Activated CD4-positive, alpha-beta T cell treated with anti-CD3 and anti-CD28 coated beads for 1 hour (primary cell): ENCODE measurements at regions not wholly inside any gene's neighbourhood (a gene's known extent, or its start where the extent isn't known, plus 50 kb on each side); places are given as distances from the start of the nearest gene placed in this dataset.

Source experiments
- DNase-seq: peaks from one replicate; pipeline ENCODE4 v3.0.0-alpha.2; 2020

- no peak for DNase-seq
Observed at GRCh38 chr16:51710905-51711563, 560.0 kb upstream of the SALL1 start.

- DNase-seq: no peak
Observed at GRCh38 chr16:51710186-51710585, 559.1 kb upstream of the SALL1 start.

GRCh38 chr16:51708861-51709260 is 557.8 kb upstream of the SALL1 start:
- DNase-seq: no peak

DNA sequence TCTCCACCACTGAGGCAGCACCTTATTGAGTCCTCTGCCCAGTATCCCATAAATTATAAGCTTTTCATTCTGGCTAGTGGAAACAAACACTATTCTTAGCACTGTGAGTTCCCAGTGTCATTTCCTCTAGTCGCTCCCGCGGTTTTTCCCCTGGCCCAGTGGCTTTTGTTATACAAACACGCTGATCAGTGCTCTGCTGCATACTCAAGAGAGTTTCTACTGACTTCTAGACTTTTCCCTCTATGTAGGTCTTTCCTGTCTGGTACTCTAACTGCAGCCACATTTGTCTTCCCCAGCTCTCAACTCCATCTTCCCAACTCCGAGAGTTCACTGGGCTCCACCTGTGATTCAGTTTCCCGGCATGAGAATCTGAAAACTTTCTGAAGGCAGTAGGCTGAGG is 556.6 kb upstream of the SALL1 start:
- DNase-seq: no peak

DNA sequence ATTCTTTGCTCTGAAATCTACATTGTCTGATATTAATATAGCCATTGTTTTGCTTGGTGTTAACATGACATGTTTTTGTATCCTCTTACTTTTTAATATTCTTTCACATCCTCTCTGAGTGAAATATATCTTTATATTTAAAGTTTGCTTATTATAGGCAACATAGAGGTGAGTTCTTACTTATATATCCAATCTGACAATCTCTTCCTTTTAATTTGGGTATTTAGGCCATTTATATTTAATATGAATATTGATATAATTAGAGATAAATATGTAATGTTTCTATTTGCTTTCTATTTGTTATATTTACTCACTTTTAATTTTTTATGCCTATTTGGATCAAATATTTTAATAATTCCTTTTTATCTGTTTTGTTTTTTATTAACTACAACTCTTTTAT is 554.1 kb upstream of the SALL1 start:
- DNase-seq: no peak

DNA sequence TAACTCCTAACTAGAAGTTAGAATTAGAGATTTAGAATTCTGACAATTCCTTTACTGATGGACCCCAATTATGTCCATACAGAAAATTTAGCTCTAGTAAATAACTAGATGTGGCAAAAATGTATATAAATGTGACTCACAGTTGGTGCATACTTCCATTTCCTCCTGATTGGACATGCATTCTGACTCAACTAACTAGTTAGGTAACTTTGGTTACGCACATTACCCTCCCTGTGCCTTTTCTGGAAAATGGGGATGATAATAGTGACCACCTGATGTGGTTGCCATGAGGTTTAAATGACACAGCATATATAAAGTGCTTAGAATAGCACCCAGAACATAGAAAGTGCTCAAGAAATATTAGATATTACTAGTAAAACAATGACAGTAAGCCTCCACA is 550.0 kb upstream of the SALL1 start:
- no peak for DNase-seq

DNA sequence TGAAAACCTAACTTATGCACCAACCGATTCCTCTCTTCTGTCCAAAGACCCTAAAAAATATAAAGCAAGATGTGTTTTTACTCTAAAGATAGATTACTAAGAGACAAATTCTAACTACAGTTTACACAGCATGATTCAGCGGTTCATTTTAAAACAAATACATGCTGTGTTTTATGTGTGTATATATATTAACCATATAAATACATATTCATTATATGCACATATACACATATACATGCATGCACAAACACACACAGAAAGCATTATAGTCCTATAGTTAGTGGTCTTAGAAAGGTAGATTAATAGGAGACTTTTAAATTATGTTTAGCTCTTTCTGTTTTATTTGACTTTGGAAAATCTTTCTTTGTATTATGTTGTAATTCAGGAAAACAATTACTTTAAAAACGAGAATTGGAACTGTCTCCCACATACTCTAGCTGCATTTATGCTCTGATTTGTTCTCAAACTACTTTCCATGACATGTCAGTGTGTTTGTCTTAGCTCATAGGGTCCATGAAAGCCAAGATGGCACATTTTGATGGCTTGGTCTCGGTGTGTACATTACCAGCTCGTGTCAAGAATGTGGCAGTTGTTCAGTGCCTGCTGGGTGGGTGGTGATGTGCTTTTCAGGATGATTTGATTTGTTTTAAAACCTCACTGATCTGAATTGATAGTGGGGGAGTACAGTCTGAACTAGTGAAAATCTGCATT is 548.8 kb upstream of the SALL1 start:
- DNase-seq: no peak

GRCh38 chr16:51698647-51699046 is 547.6 kb upstream of the SALL1 start:
- no peak for DNase-seq

- no peak for DNase-seq
Observed at GRCh38 chr16:51697454-51697853, 546.4 kb upstream of the SALL1 start.

GRCh38 chr16:51696376-51696775 is 545.3 kb upstream of the SALL1 start:
- DNase-seq: no peak

DNA sequence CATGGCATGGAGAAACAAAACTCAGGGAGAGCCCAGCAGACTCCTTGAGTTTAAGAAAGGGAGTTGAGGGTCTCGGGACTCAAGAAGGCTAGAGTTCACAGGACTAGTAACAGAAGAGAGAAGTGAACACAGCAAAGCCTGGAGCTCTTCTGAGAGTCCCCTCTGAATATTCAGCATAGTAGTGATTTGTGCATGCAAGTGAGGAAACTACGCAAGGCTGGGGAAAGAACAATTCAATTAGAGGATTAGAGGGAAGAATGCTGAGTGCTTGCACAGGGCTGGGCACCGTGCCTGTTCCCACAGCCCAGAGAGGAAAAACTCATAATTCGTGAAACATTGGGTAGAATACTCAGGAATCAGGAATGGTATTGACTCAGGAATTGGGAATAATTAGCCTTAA is 540.0 kb upstream of the SALL1 start:
- DNase-seq: no peak

- no peak for DNase-seq
Observed at GRCh38 chr16:51685498-51685897, 534.4 kb upstream of the SALL1 start.

DNA sequence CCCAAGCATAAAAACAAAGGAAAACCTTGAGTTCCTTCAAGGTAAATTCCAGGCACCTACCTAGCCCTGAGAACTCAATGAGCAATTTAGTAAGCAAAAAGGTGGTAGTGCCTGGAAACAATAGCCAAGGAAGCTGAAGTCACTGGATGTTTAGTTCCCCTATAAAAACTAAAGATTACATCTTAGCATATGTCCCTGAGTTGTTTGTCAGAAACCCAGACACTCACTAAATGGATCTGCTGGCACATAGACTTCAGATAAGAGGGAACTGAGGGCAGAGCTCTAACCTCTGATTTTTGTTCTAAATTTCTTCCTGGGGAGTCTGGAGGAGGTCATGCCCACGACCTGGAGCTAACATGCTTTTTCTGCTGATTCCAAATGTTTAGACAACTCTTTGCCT is 532.8 kb upstream of the SALL1 start:
- no peak for DNase-seq

- DNase-seq: no peak
Observed at GRCh38 chr16:51682905-51683304, 531.8 kb upstream of the SALL1 start.

- DNase-seq: no peak
Observed at GRCh38 chr16:51674615-51675014, 523.5 kb upstream of the SALL1 start.

DNA sequence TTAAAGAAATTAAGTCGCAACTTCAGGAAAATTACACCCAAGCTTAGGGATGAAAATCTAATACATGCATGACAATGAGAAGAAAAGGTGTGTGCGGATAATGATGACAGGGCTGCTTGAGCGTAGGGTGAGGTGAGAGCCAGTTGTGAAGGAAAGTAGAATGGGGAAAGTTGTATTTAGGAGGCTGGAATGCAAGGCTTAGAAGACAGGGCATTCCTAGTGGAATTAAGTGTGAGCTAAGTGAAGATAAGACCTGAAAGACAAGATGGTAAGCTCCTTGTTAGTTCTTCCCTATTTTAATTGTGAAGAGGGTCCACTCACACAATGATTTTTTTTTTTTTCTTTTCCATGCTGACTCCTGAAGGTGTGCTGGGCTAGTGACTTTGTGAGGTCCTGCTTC is 519.5 kb upstream of the SALL1 start:
- DNase-seq: no peak

GRCh38 chr16:51666821-51667220 is 515.8 kb upstream of the SALL1 start:
- no peak for DNase-seq

- DNase-seq: no peak
Observed at GRCh38 chr16:51666074-51666473, 515.0 kb upstream of the SALL1 start.

DNA sequence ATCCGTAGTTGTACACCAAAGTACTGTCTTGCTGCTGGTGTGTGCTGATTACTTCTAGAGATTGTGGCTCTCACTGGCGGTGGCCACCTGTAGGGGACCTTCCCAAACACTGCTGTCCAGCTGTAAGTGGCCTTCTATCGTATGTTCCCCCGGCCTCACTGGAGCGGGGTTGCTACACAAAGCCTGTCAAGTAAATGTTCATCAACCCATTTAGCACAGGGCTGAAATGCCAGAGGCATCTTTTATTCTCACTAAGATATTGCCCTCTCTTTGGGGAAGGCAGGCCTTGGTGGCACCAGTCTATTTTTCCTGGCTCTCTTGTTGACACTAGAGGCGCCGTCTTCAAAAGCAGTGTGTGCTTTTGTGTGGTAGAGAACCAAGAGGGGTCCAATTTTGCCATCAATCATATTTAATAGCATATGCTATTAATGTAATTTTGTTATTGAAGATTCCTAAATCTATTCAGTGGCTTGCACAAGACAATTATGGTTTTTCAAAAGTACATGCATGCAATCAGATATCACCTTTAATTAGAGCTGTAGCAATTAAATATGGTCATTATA is 514.4 kb upstream of the SALL1 start:
- DNase-seq: no peak

- DNase-seq: no peak
Observed at GRCh38 chr16:51658531-51658930, 507.5 kb upstream of the SALL1 start.

- no peak for DNase-seq
Observed at GRCh38 chr16:51657848-51658247, 506.8 kb upstream of the SALL1 start.

DNA sequence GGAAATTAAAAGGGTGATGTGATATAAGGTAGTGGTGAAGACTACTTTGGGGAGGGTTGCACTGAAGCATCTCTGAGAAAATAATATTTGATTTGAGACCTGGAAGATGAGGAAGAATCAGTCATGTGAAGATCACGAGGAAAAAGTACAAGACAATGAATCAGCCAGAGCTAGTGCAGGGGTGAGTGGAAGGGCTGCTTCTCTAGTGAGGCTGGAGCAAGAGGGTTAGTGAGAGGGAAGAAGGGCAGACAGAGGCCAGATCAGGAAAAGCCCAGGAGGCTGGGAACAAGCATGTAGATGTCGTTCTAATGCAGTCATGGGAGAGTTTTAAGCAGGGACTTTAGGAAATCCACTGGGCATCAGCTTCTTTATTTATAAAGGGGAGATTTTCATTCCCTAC is 504.2 kb upstream of the SALL1 start:
- DNase-seq: no peak

DNA sequence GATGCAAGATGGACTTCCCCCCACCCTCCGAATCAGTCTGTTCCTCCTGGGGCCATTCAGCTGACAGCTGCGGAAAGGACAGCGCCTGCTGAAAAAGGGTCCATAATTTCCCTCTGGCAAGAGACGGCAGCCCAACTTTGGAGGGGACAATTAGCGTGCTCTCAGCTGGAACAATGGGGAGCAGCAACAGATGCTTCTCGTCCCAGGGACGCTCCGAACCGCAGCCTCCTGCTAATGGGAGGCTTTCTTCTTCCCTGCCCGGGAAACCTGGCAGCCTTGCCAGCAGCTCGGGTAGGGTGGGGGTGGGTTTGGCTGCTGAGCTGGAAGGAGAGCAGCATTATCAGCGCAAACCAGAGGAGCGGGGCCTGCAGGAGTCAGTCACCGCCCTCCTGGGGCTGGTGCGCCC is 500.0 kb upstream of the SALL1 start:
- DNase-seq: no peak

GRCh38 chr16:51649631-51650030 is 498.6 kb upstream of the SALL1 start:
- DNase-seq: no peak

DNA sequence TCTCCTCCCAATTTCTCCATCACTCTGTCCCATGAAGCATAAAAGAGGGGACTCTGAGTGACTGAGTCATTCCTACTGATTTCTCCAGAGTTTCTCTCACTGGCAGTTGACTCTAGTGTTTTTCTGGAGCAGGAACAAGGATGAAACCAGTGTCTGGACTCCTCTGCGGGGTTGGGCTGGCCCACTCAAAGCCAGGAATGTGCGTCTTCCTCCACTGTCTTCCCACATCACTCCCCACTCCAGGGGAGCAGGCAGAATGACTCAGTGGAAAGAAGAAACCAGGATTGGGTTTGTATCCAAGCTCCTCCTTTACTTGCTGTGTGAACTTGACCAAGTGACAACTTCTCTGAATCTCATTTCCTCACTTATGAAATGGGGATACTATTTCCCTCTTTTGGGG is 497.5 kb upstream of the SALL1 start:
- no peak for DNase-seq
